ENCODE measurements at regions not wholly inside any gene's neighbourhood (a gene's known extent, or its start where the extent isn't known, plus 50 kb on each side); places are given as distances from the start of the nearest gene placed in this dataset.

- TF ChIP-seq, protein P1, sequence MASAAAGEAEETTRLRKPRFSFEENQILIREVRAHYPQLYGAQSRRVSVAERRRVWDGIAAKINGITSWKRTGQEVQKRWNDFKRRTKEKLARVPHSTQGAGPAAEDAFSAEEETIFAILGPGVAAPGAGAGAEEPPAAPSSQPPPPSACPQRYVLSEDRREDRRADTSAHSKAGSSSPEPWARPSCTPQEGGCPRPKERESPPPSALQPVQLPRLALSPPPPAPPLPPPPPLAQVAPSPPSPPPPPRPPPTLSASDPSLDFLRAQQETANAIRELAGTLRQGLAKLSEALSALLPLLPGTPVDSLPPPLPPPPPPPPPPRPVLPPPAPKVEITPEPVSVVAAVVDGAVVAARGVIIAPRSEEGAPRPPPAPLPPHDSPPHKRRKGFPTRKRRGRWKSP (CRISPR knock-in tag; IDR thresholded peaks at IDR 0.05): no peak; the same call in 1 of the 2 replicates
- TF ChIP-seq ZBTB10 (CRISPR knock-in tag; IDR thresholded peaks at IDR 0.05; ENCODE audit: borderline replicate concordance) (no peak), ZC3H4 (CRISPR knock-in tag; IDR thresholded peaks at IDR 0.05; ENCODE audit: borderline replicate concordance) (no peak), CREB1 (IDR thresholded peaks at IDR 0.05) (no peak), CREB1 (CRISPR knock-in tag; IDR thresholded peaks at IDR 0.05) (peak; percentile 54), MYNN (CRISPR knock-in tag; IDR thresholded peaks at IDR 0.05; ENCODE audit: low read depth) (peak; percentile 78; the same call in 1 of the 2 replicates), ZNF773 (CRISPR knock-in tag; IDR thresholded peaks at IDR 0.05; ENCODE audit: borderline replicate concordance) (no peak), RXRA (CRISPR knock-in tag; IDR thresholded peaks at IDR 0.05) (peak; percentile 99), HOXA9 (CRISPR knock-in tag; IDR thresholded peaks at IDR 0.05; ENCODE audit: borderline replicate concordance) (no peak), ZNF33A (CRISPR knock-in tag; IDR thresholded peaks at IDR 0.05; ENCODE audit: borderline replicate concordance) (peak; percentile 88; the same call in 1 of the 2 replicates), ZSCAN31 (CRISPR knock-in tag; IDR thresholded peaks at IDR 0.05; ENCODE audit: low read depth) (peak; percentile 83), DZIP1 (CRISPR knock-in tag; IDR thresholded peaks at IDR 0.05) (no peak), PLSCR1 (CRISPR knock-in tag; IDR thresholded peaks at IDR 0.05; ENCODE audit: borderline replicate concordance) (peak; percentile 44; the same call in 1 of the 2 replicates), ZFY (CRISPR knock-in tag; IDR thresholded peaks at IDR 0.05) (peak; percentile 74), RBAK (CRISPR knock-in tag; IDR thresholded peaks at IDR 0.05) (peak; percentile 87), NFRKB (IDR thresholded peaks at IDR 0.05) (no peak)
- TF ChIP-seq, protein P2, sequence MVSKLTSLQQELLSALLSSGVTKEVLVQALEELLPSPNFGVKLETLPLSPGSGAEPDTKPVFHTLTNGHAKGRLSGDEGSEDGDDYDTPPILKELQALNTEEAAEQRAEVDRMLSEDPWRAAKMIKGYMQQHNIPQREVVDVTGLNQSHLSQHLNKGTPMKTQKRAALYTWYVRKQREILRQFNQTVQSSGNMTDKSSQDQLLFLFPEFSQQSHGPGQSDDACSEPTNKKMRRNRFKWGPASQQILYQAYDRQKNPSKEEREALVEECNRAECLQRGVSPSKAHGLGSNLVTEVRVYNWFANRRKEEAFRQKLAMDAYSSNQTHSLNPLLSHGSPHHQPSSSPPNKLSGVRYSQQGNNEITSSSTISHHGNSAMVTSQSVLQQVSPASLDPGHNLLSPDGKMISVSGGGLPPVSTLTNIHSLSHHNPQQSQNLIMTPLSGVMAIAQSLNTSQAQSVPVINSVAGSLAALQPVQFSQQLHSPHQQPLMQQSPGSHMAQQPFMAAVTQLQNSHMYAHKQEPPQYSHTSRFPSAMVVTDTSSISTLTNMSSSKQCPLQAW (CRISPR knock-in tag; IDR thresholded peaks at IDR 0.05): 0 out of 2 replicates have a peak, but pooled peaks have one; percentile 6
- TF ChIP-seq, protein P3, sequence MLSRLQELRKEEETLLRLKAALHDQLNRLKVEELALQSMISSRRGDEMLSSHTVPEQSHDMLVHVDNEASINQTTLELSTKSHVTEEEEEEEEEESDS (CRISPR knock-in tag; IDR thresholded peaks at IDR 0.05; ENCODE audit: borderline replicate concordance): peak; percentile 66; the same call in 1 of the 2 replicates
Observed at GRCh38 chr2:38432820-38433606, 55.9 kb upstream of the ATL2 start (continued).
